ENCODE measurements at regions not wholly inside any gene's neighbourhood (a gene's known extent, or its start where the extent isn't known, plus 50 kb on each side); places are given as distances from the start of the nearest gene placed in this dataset.

DNA sequence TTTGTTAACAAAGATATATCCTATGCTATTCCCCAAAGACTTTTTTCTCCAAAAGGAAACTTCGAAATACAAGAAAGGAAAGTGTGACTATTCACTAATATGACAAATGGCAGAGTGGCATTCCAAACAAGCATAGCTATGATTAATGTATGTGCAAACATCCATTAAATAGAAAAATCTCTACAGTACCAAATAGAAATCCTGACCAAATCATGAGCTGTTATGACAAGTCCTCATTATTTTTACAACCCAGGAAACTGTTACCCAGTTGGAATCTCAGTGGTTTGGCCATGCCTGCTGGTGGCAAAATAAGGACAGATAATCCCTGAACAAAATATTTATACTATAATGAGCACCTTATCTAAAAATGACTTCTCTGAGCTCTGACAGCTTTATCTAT, 202.1 kb downstream of the SEC23A start:
- Histone ChIP-seq H3K9me3 (no peaks in the 10 kb centered on the region), H3K27me3 (no peaks in the 10 kb centered on the region), H3K27ac (no peak overlapping the region), H3K4me1 (no peaks in the 10 kb centered on the region), H3K36me3 (no peaks in the 10 kb centered on the region), H3K4me3 (no peak overlapping the region)
- no peak for ATAC-seq
- WGBS, 2 donors (ENCODE audit: low coverage in 1 of 2) = 17 to 50% methylated on average over 1 of the region's 1 CpG
- TF ChIP-seq, protein P1, sequence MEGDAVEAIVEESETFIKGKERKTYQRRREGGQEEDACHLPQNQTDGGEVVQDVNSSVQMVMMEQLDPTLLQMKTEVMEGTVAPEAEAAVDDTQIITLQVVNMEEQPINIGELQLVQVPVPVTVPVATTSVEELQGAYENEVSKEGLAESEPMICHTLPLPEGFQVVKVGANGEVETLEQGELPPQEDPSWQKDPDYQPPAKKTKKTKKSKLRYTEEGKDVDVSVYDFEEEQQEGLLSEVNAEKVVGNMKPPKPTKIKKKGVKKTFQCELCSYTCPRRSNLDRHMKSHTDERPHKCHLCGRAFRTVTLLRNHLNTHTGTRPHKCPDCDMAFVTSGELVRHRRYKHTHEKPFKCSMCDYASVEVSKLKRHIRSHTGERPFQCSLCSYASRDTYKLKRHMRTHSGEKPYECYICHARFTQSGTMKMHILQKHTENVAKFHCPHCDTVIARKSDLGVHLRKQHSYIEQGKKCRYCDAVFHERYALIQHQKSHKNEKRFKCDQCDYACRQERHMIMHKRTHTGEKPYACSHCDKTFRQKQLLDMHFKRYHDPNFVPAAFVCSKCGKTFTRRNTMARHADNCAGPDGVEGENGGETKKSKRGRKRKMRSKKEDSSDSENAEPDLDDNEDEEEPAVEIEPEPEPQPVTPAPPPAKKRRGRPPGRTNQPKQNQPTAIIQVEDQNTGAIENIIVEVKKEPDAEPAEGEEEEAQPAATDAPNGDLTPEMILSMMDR (IDR thresholded peaks at IDR 0.05) = no peak
- TF ChIP-seq POLR2A (IDR thresholded peaks at IDR 0.05) = no peak
- TF ChIP-seq EP300 (IDR thresholded peaks at IDR 0.05) = no peak
- no peak for TF ChIP-seq POLR2AphosphoS5 (IDR thresholded peaks at IDR 0.05)

- H3K27me3 ChIP-seq = no peaks in the 10 kb centered on the region
- no peak overlapping the region for H3K27ac ChIP-seq
- 49 to 71% methylated on average over 1 to 2 of the region's 2 CpGs for WGBS, 2 donors (ENCODE audit: low coverage in 1 of 2)
- H3K9me3 ChIP-seq = no peaks in the 10 kb centered on the region
- H3K4me3 ChIP-seq = no peak overlapping the region
- no peaks in the 10 kb centered on the region for H3K4me1 ChIP-seq
- no peak for TF ChIP-seq POLR2A (IDR thresholded peaks at IDR 0.05)
- no peak for TF ChIP-seq EP300 (IDR thresholded peaks at IDR 0.05)
- TF ChIP-seq, protein P1 (IDR thresholded peaks at IDR 0.05) = no peak
- no peak for TF ChIP-seq POLR2AphosphoS5 (IDR thresholded peaks at IDR 0.05)
- no peaks in the 10 kb centered on the region for H3K36me3 ChIP-seq
- no peak for ATAC-seq
Observed at GRCh38 chr14:38887696-38888095, 215.3 kb downstream of the SEC23A start.

GRCh38 chr14:38884109-38884508, 218.9 kb downstream of the SEC23A start:
- no peaks in the 10 kb centered on the region for H3K27me3 ChIP-seq
- no peaks in the 10 kb centered on the region for H3K36me3 ChIP-seq
- H3K9me3 ChIP-seq = no peaks in the 10 kb centered on the region
- peaks cover 0 to 9% (median 0%) of the 10 kb centered on the region in 3 donors for H3K4me1 ChIP-seq
- no peak overlapping the region for H3K27ac ChIP-seq
- H3K4me3 ChIP-seq = no peak overlapping the region
- ATAC-seq = no peak
- TF ChIP-seq POLR2A (IDR thresholded peaks at IDR 0.05) = no peak
- TF ChIP-seq, protein P1 (IDR thresholded peaks at IDR 0.05) = no peak
- no peak for TF ChIP-seq EP300 (IDR thresholded peaks at IDR 0.05)
- TF ChIP-seq POLR2AphosphoS5 (IDR thresholded peaks at IDR 0.05) = no peak

- WGBS, 2 donors (ENCODE audit: low coverage in 1 of 2) = 86 to 88% methylated on average over 3 of the region's 3 CpGs
- no peak overlapping the region for H3K27ac ChIP-seq
- peaks cover 0 to 9% (median 0%) of the 10 kb centered on the region in 3 donors for H3K4me1 ChIP-seq
- no peak for TF ChIP-seq POLR2AphosphoS5 (IDR thresholded peaks at IDR 0.05)
- TF ChIP-seq EP300 (IDR thresholded peaks at IDR 0.05) = no peak
- TF ChIP-seq, protein P1 (IDR thresholded peaks at IDR 0.05) = no peak
- no peak for TF ChIP-seq POLR2A (IDR thresholded peaks at IDR 0.05)
- no peak overlapping the region for H3K4me3 ChIP-seq
- no peak for ATAC-seq
- H3K9me3 ChIP-seq = no peaks in the 10 kb centered on the region
- H3K27me3 ChIP-seq = no peaks in the 10 kb centered on the region
- H3K36me3 ChIP-seq = no peaks in the 10 kb centered on the region
Observed at GRCh38 chr14:38883127-38883526, 219.9 kb downstream of the SEC23A start.

DNA sequence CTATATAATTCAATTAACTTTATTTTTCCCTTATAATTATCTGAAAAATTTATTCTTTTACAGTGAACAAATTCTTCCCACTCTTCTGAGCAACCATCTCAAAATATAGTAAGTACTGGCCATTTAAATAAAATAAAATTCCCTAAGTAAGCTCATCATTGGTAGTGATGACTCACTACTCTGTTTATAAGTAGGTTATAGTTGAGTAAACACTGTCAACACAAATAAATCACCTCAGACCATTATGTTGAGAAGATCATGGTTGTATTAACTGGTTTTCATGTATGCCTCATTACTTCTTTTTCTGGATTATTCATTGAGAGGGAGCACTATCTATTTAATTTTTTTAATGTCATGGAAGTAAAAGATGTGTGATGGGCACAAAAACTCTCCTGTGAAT, 220.5 kb downstream of the SEC23A start:
- no peak for TF ChIP-seq POLR2AphosphoS5 (IDR thresholded peaks at IDR 0.05)
- TF ChIP-seq EP300 (IDR thresholded peaks at IDR 0.05) = no peak
- no peak for TF ChIP-seq POLR2A (IDR thresholded peaks at IDR 0.05)
- TF ChIP-seq, protein P1 (IDR thresholded peaks at IDR 0.05) = no peak
- H3K4me3 ChIP-seq = no peak overlapping the region
- no peak for ATAC-seq

More for the DNA sequence above, 220.5 kb downstream of the SEC23A start:
- Histone ChIP-seq H3K27me3 (no peaks in the 10 kb centered on the region), H3K4me1 (peaks cover 0 to 9% (median 0%) of the 10 kb centered on the region in 3 donors), H3K9me3 (no peaks in the 10 kb centered on the region), H3K36me3 (no peaks in the 10 kb centered on the region), H3K27ac (no peak overlapping the region)

All from gastroesophageal sphincter (tissue), 4 donors.